GM12872 (cell line): ENCODE measurements at regions not wholly inside any gene's neighbourhood (a gene's known extent, or its start where the extent isn't known, plus 50 kb on each side); places are given as distances from the start of the nearest gene placed in this dataset.

Source experiments
- TF ChIP-seq, protein P1 (sequence below): IDR thresholded peaks from 3 replicates; pipeline ENCODE4 v1.5.1; 2011; ENCODE audit warnings: low read depth, mild to moderate bottlenecking, low read length, moderate library complexity; ENCODE audit not compliant: insufficient read depth

DNA sequence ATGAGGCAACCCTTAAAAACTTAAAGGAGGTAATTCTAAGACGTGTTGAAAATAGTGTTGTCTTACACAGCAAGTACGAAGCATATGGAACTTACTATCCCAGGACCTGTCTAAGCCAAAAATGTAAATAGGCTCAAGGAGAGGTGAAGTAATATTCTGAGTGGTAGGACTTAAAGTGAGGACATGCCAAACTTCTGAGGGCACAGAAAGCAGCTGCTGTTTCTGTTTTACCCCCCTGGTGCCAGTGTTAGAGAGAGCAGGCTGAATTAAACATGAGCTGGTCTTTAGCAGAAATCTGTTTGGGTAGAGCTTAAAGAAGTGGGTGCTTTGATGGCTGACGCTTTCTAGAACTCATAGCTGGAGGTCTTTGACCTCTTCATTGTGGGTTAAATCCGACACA is 149.7 kb upstream of the NPHP3 start:
- TF ChIP-seq, protein P1, sequence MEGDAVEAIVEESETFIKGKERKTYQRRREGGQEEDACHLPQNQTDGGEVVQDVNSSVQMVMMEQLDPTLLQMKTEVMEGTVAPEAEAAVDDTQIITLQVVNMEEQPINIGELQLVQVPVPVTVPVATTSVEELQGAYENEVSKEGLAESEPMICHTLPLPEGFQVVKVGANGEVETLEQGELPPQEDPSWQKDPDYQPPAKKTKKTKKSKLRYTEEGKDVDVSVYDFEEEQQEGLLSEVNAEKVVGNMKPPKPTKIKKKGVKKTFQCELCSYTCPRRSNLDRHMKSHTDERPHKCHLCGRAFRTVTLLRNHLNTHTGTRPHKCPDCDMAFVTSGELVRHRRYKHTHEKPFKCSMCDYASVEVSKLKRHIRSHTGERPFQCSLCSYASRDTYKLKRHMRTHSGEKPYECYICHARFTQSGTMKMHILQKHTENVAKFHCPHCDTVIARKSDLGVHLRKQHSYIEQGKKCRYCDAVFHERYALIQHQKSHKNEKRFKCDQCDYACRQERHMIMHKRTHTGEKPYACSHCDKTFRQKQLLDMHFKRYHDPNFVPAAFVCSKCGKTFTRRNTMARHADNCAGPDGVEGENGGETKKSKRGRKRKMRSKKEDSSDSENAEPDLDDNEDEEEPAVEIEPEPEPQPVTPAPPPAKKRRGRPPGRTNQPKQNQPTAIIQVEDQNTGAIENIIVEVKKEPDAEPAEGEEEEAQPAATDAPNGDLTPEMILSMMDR, result no peak

DNA sequence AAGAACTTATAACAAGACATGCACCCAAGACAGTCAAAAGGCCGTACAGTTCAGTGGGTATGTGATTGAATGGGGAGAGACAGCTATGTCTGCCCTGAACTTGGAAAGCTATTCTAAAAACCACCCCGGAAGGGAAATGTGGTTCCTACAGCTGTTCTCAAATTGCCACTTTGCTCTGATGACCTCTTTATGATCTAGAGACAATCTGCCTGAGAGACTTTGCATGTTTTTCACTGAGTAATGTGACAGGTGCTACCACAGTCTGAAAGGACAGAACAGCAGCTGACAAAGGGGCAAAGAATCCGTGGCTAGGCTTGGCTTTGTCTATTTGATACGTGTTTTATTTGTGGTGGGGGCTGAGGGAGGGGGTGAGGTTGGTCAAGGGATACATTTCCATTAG is 148.3 kb upstream of the NPHP3 start:
- TF ChIP-seq, protein P1, result no peak

DNA sequence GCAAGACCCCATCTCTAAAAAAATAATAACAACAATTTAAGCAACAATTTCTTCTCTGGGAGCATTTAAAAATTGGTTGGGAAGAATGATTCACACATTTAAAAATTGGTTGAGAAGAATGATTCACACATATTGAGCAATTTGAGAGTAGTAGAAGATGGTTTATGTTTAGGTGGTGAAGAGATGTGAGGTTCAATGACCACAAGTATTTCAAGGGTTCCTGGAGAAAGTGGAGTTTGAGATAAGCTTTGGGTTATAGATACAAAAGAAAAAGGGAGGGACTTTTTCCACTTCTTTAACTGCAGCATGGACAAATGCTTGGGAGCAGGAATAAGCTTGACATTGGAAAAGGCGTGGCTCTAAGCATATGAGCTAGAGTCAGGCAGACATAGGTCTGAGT is 145.7 kb upstream of the NPHP3 start:
- TF ChIP-seq, protein P1, result no peak

DNA sequence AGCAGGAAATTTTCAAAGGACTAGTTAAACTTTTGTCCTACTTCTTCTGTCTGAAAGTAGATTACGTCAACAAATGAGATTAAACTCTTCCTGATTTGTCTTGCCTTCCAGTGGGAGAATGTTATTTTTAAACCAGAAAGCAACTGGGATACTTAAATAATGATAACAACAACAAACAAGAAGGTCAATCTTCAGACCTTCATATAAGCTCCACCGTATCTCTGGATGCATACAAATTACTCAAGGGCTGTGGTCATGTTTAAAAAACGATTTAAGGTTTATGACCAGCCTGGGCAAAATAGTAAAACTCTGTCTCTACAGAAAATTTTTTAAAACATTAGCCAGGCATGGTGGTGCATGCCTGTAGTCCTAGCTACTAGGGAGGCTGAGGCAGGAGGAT is 145.3 kb upstream of the NPHP3 start:
- TF ChIP-seq, protein P1, result no peak

DNA sequence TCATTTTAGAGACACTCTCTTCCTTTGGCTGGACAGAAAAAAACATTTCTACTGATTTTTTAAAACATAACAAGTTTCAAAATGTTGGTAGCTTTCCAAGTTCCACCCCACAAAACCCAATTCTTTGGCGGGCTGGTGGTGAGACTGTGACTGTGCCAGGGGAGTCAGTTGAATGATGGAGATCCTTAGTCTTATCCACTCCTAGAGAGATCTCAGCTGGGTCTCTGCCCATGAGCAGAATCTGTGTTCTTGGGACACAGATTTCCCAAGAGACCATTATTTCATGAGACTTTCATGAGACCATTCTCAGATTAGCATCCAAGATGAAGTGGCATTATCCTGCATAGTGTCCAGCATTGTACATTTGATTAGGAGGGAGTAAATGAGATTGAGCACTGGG is 135.1 kb upstream of the NPHP3 start:
- TF ChIP-seq, protein P1, result no peak

DNA sequence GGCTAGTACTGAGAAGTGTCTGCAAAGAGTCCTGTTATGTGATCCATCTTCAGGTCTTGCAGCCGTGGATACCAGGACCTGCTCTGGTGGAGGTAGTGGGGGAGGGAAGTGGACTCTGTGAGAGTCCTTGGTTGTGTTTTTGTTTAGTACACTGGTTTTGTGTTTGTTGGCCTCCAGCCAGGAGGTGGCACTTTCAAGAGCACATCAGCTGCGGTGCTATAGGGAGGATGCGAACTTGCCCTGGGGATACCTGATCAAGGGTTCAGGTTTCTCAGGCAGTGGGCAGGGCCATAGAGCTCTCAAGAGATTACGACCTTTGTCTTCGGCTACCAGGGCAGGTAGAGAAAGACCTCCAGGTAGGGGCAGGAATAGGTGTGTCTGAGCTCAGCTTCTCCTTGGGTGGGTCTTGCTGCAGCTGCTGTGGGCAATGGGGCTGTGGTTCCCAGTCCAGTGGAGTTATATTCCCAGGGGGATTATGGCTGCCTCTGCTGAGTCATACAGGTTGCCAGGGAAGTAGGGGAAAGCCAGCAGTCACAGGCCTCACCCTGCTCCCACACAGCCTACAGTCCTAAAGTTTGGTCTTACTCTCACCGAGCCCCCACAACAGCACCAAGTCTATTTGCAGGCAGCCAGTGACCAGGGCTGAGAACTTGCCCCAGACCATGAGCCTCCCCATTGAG is 132.8 kb upstream of the NPHP3 start:
- TF ChIP-seq, protein P1, result no peak

DNA sequence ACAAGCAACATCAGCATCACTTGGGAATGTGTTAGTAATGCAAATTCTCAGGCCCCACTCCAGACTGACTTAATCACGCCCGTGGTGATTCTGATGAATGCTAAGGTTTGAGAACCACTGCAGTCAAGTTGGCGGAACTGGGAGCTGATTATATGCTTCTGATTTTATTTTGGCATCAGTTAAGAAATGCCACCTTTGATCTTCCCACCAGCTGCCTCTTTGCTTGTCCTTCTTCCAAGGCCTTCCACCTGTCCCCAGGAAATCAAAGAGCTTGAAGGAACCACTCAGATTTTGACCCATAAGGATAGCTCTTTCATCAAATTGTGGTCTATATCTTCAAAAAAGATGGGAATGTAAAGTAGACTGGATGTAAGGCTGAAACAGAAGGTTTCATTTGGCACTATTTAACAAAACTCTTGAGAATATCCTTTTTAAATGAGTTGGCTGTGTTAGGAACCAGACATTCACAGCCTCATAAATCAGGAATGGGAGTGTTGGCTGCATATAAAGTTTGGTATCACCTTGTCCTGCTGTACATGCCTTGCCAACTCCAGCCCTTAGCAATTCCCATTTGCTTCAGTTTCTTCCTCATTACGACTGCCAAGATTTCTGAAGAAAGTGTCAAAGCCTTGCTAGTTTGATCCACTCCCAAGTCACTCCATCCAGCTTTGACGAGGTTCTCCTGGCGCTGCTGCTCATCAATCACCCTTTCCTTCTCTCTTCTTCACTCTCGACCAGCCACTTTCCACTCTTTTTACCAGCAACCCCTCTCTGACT is 125.8 kb upstream of the NPHP3 start:
- TF ChIP-seq, protein P1, result no peak
